Naive B cell (primary cell): ENCODE measurements at regions not wholly inside any gene's neighbourhood (a gene's known extent, or its start where the extent isn't known, plus 50 kb on each side); places are given as distances from the start of the nearest gene placed in this dataset.

Experiments
- ATAC-seq, 2 donors: fragments of 150-1000 bp; cut with Tn5 transposase; 2 replicates each; pipeline ENCODE4 v1.10.0; 2021; ENCODE audit warnings: low read depth in 2 of 2, mild to moderate bottlenecking in 2 of 2, moderate library complexity in 2 of 2
- DNase-seq: peaks from one replicate; pipeline ENCODE4 v3.0.0; 2022
- H3K27ac Mint-ChIP-seq, 6 donors: one replicate each; pipeline ENCODE4 v1.8.0; 2020 to 2022; ENCODE audit warnings: mild to moderate bottlenecking in 6 of 6, mixed read lengths in 6 of 6, moderate library complexity in 5 of 6, inconsistent platforms in 2 of 6
- H3K27me3 Mint-ChIP-seq, 3 donors: one replicate each; pipeline ENCODE4 v1.8.0; 2021 to 2022; ENCODE audit warnings: mixed read lengths in 3 of 3, mild to moderate bottlenecking in 1 of 3
- H3K36me3 Mint-ChIP-seq, 2 donors: one replicate each; pipeline ENCODE4 v1.8.0; 2020 to 2022; ENCODE audit warnings: mixed read lengths in 2 of 2, inconsistent platforms in 1 of 2, mild to moderate bottlenecking in 1 of 2
- H3K4me1 Mint-ChIP-seq, 3 donors: one replicate each; pipeline ENCODE4 v1.8.0; 2020 to 2022; ENCODE audit warnings: mixed read lengths in 3 of 3, inconsistent platforms in 1 of 3, mild to moderate bottlenecking in 1 of 3, moderate library complexity in 1 of 3
- H3K4me3 Mint-ChIP-seq, 8 donors: one replicate each; pipeline ENCODE4 v1.8.0; 2020 to 2022; ENCODE audit warnings: mild to moderate bottlenecking in 8 of 8, mixed read lengths in 8 of 8, moderate library complexity in 8 of 8, inconsistent platforms in 2 of 8
- H3K9me3 Mint-ChIP-seq, 7 donors: one replicate each; pipeline ENCODE4 v1.8.0; 2020 to 2022; ENCODE audit warnings: mixed read lengths in 7 of 7, mild to moderate bottlenecking in 5 of 7, inconsistent platforms in 2 of 7, moderate library complexity in 1 of 7

DNA sequence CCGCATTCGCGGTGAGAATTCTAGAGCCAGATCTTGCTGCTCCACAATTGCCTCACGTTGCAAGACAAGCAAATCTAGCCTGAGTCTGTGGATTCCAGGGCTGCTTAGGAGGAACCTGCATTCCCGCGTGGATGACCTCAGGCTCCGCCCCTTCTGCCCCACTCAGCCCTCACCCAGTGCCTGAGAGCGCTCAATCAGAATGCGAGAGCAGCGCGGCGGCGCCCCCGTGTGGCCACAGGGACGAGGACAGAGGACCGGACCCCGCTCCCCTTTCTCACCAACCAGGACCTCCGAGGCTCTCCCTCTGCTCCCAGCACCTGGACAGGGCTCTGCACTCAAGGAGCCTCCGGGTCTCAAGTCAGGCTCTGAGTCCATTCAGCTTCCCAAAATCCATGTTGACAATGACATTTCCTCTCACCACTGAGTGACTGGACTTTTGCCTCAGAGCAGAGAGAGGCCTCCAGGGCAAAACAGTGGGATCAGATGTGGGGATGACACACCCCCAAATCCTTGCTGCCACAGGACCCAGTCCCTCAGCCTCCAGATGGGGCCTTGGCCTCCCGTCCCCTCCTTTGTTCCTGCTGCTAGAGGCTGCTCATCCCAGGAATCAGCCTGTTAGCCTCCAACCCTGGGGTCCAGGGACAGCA is 52.0 kb downstream of the RPP21 start:
- no peaks in the 10 kb centered on the region for H3K36me3 Mint-ChIP-seq
- H3K9me3 Mint-ChIP-seq: no peaks in the 10 kb centered on the region
- DNase-seq (peak; percentile 78), ATAC-seq (peak; percentile 99)
- peaks cover 43 to 70% (median 59%) of the 10 kb centered on the region in 3 donors for H3K27me3 Mint-ChIP-seq
- peaks cover 3 to 16% (median 8%) of the 10 kb centered on the region in 3 donors for H3K4me1 Mint-ChIP-seq
- H3K27ac Mint-ChIP-seq: no peak overlapping the region
- peak overlapping the region in 1 of 8 donors; percentile 35 for H3K4me3 Mint-ChIP-seq

DNA sequence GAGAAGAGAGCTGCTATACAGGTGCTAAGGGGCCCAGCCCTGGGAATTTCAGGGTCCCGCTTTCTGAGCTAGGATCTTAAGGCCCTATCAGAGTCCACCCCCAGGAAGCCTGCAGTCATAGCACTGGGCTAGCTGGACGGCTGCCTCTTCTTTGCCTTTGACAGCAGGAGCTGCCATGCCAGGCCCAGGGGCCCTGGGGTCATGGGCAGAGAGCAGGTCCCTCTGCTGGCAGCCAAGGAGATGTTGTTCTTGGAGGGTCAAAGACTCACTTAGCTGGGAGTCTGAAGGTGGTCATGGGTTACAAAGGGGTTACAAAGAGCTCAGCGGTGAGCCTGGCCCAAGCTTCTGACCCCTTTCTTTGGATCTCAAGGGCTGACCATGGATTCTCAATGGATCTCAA is 52.7 kb downstream of the RPP21 start:
- ATAC-seq: no peak
- Mint-ChIP-seq H3K36me3 (no peaks in the 10 kb centered on the region), H3K27ac (no peak overlapping the region), H3K9me3 (no peaks in the 10 kb centered on the region), H3K27me3 (peaks cover 43 to 77% (median 59%) of the 10 kb centered on the region in 3 donors), H3K4me1 (peaks cover 3 to 16% (median 8%) of the 10 kb centered on the region in 3 donors), H3K4me3 (peak overlapping the region in 1 of 8 donors; percentile 48)
- DNase-seq: no peak

DNA sequence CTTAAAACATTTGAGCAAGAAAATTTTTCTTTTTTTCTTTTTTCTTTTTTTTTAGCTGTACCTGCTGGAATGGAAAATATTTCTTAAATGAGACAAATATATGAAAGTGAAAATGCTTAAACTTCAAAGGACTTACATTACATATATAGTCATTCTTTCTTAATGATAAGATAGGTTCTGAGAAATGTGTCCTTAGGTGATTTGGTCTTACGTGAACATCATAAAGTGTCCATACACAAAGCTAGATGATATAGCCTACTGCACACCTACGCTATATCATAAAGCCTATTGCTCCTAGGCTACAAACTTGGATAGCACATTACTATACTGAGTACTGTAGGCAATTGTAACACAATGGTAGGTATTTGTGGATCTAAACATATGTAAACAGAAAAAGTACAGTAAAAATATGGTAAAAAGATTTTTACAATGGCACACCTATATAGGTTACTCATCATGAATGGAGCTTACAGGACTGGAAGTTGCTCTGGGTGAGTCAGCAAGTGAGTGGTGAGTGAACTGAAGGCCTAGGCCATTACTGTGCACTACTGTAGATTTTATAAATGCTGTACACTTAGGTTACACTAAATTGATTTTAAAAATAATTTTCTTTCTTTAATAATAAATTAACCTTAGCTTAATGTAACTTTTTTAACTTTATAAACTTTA is 54.6 kb downstream of the RPP21 start:
- H3K27me3 Mint-ChIP-seq: peaks cover 38 to 77% (median 59%) of the 10 kb centered on the region in 3 donors
- no peak overlapping the region for H3K27ac Mint-ChIP-seq
- DNase-seq (no peak), ATAC-seq (no peak)
- H3K9me3 Mint-ChIP-seq: no peaks in the 10 kb centered on the region
- no peak overlapping the region for H3K4me3 Mint-ChIP-seq
- no peaks in the 10 kb centered on the region for H3K36me3 Mint-ChIP-seq
- H3K4me1 Mint-ChIP-seq: peaks cover 3 to 16% (median 8%) of the 10 kb centered on the region in 3 donors

DNA sequence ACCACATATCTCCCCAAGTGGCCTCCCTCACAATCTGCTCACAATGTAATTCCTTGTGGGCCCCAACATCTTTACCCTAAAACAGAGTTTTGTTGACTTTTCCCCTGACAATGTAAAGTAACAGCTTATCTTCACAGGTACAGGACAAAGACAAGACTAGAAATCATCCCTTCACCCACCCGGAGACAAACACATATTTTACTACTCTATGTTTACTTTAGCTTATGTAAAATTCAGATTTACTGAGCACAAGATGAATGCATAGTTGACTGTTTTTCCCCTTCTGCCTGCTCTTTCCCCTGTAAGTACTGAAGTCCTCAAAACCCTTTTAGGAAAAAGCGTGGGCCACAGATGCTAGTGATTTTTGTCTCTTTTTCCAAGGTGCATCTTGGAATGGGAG is 61.0 kb downstream of the RPP21 start:
- Mint-ChIP-seq H3K27me3 (peaks cover 56 to 87% (median 75%) of the 10 kb centered on the region in 3 donors), H3K4me1 (no peaks in the 10 kb centered on the region), H3K27ac (no peak overlapping the region), H3K9me3 (peaks cover 7 to 25% (median 19%) of the 10 kb centered on the region in 7 donors), H3K4me3 (no peak overlapping the region), H3K36me3 (peaks cover 0 to 13% of the 10 kb centered on the region in 2 donors)
- DNase-seq (no peak), ATAC-seq (no peak)

DNA sequence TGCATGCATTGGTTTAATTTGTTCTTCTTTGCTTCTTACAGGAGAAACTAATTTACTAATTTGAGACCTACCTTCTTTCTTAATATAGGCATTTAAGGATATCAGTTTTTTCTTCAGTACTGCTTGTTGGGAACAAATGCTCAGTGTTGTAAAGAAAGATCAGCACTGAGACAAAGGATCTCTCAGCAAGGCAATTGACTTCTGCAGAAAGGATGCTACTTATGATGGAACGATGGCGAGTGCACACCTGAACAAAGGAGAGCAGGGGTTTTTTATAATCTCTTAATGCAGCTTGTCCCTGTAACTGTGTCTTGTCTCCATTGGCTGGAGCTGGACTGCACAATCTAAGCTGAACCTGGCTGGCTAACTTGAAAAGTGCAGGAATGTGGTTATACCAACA is 64.2 kb downstream of the RPP21 start:
- H3K9me3 Mint-ChIP-seq: peaks cover 7 to 25% (median 19%) of the 10 kb centered on the region in 7 donors
- peaks cover 5 to 8% (median 8%) of the 10 kb centered on the region in 3 donors for H3K4me1 Mint-ChIP-seq
- H3K4me3 Mint-ChIP-seq: no peak overlapping the region
- H3K27me3 Mint-ChIP-seq: peaks cover 74 to 92% (median 85%) of the 10 kb centered on the region in 3 donors
- no peak for ATAC-seq
- peak overlapping the region in 1 of 6 donors; percentile 10 for H3K27ac Mint-ChIP-seq
- DNase-seq: no peak
- peaks cover 0 to 13% of the 10 kb centered on the region in 2 donors for H3K36me3 Mint-ChIP-seq

DNA sequence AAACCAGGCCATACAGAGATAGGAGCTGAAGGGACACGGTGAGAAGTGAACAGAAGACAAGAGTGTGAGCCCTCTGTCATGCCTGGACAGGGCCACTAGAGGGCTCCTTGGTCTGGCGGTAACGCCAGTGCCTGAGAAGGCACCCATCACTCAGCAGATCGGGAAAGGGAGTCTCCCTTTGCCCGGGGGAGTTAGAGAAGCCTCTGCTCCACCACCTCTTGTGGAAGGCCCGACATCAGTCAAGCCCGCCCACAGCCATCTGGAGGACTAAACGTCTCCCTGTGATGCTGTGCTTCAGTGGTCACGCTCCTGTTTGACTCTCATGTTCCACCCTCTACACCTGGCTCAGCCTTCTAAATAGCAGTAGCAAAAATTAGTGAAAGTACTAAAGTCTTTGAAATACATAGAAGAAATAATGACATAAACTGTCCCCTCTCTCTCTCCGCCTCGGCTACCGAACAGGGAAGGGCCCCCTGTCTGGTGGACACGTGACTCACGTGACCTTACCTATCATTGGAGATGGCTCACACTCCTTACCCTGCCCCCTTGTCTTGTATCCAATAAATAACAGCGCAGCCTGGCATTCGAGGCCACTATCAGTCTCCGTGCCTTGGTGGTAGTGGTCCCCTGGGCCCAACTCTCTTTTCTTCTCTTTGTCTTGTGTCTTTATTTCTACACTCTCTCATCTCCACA is 66.7 kb downstream of the RPP21 start:
- Mint-ChIP-seq H3K27ac (peak overlapping the region in 1 of 6 donors; percentile 56), H3K27me3 (peaks cover 53 to 93% (median 79%) of the 10 kb centered on the region in 3 donors), H3K9me3 (peaks cover 7 to 25% (median 19%) of the 10 kb centered on the region in 7 donors), H3K36me3 (peaks cover 0 to 13% of the 10 kb centered on the region in 2 donors), H3K4me1 (peaks cover 5 to 8% (median 8%) of the 10 kb centered on the region in 3 donors), H3K4me3 (peak overlapping the region in 6 of 8 donors; percentile 25 to 72 (median 42))
- DNase-seq (peak; percentile 41), ATAC-seq (peak; percentile 58 to 61)

DNA sequence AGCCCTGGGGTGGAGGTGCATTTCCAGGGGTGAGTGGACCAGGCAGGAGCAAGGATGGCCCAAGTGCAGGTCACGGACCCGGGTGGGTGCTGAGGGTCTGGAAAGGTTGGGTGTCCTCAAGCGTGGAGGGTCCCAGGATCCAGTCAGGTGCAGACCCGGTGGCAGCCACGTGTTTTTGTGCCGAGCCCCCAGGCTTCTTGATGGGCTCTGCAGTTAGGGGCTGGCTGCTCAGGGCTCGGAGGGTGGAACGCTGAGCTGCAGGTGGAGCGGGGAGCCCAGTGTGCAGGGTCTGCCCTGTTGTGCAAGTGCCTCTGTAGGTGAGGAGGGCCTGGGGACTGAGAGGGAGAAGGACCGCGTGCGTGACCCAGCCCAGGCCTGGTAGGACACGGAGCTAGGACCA is 70.9 kb upstream of the HLA-E start:
- H3K4me1 Mint-ChIP-seq: no peaks in the 10 kb centered on the region
- H3K27me3 Mint-ChIP-seq: peaks cover 23 to 68% (median 60%) of the 10 kb centered on the region in 3 donors
- no peaks in the 10 kb centered on the region for H3K36me3 Mint-ChIP-seq
- DNase-seq (no peak), ATAC-seq (no peak)
- H3K9me3 Mint-ChIP-seq: no peaks in the 10 kb centered on the region
- no peak overlapping the region for H3K4me3 Mint-ChIP-seq
- no peak overlapping the region for H3K27ac Mint-ChIP-seq

DNA sequence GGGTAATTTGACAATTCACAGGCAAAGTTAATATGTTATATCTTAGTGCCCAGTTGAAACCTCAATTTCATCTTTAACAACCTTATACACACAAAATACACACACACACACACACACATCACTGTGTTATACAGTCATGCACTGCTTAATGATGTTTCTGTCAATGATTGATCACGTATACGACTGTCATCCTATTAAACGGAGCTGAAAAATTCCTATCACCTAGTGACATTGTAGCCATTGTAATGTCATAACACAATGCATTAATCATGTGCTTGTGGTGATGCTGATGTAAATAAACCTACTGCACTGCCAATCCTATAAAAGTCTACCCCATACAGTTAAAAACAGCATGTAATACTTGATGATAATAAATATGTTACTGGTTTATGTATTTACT is 64.8 kb upstream of the HLA-E start:
- no peak overlapping the region for H3K27ac Mint-ChIP-seq
- peaks cover 57 to 63% (median 62%) of the 10 kb centered on the region in 3 donors for H3K27me3 Mint-ChIP-seq
- no peak for ATAC-seq
- peaks cover 0 to 10% (median 3%) of the 10 kb centered on the region in 7 donors for H3K9me3 Mint-ChIP-seq
- H3K36me3 Mint-ChIP-seq: peaks cover 0 to 10% of the 10 kb centered on the region in 2 donors
- H3K4me3 Mint-ChIP-seq: no peak overlapping the region
- H3K4me1 Mint-ChIP-seq: no peaks in the 10 kb centered on the region
- no peak for DNase-seq
